ENCODE measurements at regions not wholly inside any gene's neighbourhood (a gene's known extent, or its start where the extent isn't known, plus 50 kb on each side); places are given as distances from the start of the nearest gene placed in this dataset.

- TF ChIP-seq EZH2 (IDR thresholded peaks at IDR 0.05; ENCODE audit: insufficient read depth, poor library complexity, severe bottlenecking): no peak
- TF ChIP-seq EZH2phosphoT487 (IDR thresholded peaks at IDR 0.05; ENCODE audit: insufficient read depth, low read depth): no peak
Observed at GRCh38 chr5:145160679-145161078, 674.5 kb downstream of the PRELID2 start.
